OCI-LY3 (cell line): ENCODE measurements at regions not wholly inside any gene's neighbourhood (a gene's known extent, or its start where the extent isn't known, plus 50 kb on each side); places are given as distances from the start of the nearest gene placed in this dataset.

ENCODE experiments used
- CTCF ChIP-seq: fragments of 200-600, 300-600 bp; sonication (generic); IDR thresholded peaks from 2 replicates; pipeline ENCODE4 v1.5.1; 2014; ENCODE audit warnings: antibody characterized with exemption, low read length, low read depth
- EZH2phosphoT487 ChIP-seq: fragments of 200-600 bp; shearing (Covaris generic); IDR thresholded peaks from 2 replicates; pipeline ENCODE4 v1.6.1; 2018; ENCODE audit warnings: antibody characterized with exemption, mixed run types, low read depth

GRCh38 chr6:40930555-40930954 lies 108.5 kb downstream of the UNC5CL start:
- TF ChIP-seq CTCF (no peak), EZH2phosphoT487 (no peak)
